Activated naive CD4-positive, alpha-beta T cell (primary cell): ENCODE measurements at regions not wholly inside any gene's neighbourhood (a gene's known extent, or its start where the extent isn't known, plus 50 kb on each side); places are given as distances from the start of the nearest gene placed in this dataset.

Source experiments
- DNase-seq, 4 experiments: peaks; one replicate each; lab custom pipeline; 2025; lab: John Stamatoyannopoulos, UW

GRCh38 chr12:97927977-97928376 lies 465.4 kb downstream of the RMST start:
- DNase-seq = no peak

- DNase-seq = no peak
Measured at GRCh38 chr12:97936165-97936564, 473.6 kb downstream of the RMST start.

- no peak for DNase-seq
Measured at GRCh38 chr12:97938031-97938430, 475.4 kb downstream of the RMST start.

- DNase-seq = no peak
Measured at GRCh38 chr12:97939156-97939555, 476.6 kb downstream of the RMST start.

GRCh38 chr12:97940105-97940504 lies 477.5 kb downstream of the RMST start:
- no peak for DNase-seq

DNA sequence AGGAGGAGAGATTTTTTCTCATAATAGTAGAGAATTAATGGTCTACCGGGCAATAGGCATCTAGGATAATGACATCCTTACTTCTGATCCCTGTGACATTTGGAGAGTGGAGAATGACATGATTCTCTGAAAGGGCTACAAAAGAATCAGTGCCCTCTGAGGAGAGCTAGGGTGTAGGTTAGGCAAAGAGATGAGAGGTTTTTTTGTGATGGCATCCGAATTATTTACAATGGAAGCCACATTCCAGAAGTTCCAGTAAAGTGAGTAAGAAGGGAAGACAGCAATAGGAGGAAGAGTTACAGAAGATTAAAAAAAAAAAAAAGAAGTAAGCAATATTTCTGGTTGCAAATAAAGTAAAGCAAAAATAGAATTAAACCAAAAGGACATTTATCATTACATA lies 478.0 kb downstream of the RMST start:
- no peak for DNase-seq

- DNase-seq = no peak
Measured at GRCh38 chr12:97941686-97942354, 479.2 kb downstream of the RMST start.

DNA sequence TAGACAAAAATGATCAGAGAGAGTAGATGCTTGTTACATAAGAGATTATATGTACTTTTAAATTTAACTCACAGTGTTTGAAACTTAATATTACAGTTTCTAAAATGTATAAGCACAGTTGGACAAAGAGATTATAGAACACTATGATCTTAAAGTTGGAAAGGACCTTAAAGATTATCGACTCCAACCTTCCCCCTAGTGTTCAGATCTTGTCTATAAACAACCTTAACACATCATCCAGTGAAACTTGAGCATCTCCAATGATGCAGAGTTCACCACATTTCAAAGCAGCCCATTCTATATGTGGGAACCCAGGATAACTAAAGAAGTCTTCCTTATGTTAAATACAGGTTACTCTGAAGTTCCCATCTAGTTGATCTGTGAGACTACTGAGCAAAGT lies 480.8 kb downstream of the RMST start:
- no peak for DNase-seq

GRCh38 chr12:97944576-97944975 lies 482.0 kb downstream of the RMST start:
- no peak for DNase-seq

DNA sequence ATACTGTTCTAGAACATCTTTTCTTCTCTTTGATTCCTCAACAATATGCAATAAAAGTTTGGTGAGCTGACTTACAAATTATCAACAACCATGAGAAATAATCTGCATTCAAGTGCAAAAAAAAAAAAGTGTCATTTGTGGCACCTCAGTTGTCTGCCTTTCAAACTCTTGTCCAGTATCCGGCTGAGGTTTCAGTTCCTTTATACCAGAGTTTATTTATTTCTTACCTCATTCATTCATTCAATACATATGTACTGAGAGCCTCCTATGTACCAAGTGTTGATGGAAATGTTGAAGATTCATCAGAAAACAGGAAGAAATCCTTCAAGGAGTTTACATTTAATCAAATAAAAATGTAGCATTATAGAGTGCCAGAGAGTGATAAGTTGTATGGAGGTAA lies 484.1 kb downstream of the RMST start:
- no peak for DNase-seq

- no peak for DNase-seq
Measured at GRCh38 chr12:97948591-97948990, 486.0 kb downstream of the RMST start.

- no peak for DNase-seq
Measured at GRCh38 chr12:97951239-97951638, 488.6 kb downstream of the RMST start.

DNA sequence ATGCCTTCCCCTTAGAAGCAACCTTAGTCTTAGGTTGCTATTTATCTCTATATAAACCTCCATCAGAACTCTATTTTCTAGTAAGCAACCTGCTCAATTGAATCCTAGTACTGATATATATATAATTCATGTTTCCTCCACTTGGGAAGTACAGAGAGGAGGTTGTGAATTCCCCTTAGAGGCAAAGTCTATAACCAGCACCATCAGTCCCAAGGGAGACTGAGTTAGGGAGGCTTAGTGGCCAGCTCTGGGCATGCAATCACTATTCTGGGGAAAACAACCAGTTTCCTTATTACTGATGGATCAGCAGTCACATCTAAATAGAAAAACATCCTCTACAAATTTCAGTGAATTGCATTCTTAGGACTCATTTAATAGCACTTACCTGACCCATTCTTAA lies 489.1 kb downstream of the RMST start:
- DNase-seq = no peak

- no peak for DNase-seq
Measured at GRCh38 chr12:97957109-97957508, 494.5 kb downstream of the RMST start.

DNA sequence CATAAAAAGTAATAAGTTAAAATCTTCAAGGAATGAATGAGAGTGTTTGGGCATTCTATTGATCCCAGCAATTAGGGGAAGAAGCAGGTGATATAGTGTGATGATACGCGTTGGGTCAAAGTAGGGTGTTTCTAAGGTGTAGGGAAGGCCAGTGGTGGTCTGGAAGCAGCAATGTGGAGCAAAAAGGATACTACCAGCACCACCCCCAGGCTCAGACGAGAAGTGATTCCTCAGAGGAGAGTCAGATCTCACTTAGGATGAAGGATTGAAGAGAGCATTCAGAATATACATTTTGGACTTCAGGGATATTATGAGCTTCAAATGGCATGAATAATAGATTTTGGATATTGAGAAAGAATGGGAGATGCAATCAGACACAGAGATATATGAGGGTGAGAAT lies 497.6 kb downstream of the RMST start:
- no peak for DNase-seq

DNA sequence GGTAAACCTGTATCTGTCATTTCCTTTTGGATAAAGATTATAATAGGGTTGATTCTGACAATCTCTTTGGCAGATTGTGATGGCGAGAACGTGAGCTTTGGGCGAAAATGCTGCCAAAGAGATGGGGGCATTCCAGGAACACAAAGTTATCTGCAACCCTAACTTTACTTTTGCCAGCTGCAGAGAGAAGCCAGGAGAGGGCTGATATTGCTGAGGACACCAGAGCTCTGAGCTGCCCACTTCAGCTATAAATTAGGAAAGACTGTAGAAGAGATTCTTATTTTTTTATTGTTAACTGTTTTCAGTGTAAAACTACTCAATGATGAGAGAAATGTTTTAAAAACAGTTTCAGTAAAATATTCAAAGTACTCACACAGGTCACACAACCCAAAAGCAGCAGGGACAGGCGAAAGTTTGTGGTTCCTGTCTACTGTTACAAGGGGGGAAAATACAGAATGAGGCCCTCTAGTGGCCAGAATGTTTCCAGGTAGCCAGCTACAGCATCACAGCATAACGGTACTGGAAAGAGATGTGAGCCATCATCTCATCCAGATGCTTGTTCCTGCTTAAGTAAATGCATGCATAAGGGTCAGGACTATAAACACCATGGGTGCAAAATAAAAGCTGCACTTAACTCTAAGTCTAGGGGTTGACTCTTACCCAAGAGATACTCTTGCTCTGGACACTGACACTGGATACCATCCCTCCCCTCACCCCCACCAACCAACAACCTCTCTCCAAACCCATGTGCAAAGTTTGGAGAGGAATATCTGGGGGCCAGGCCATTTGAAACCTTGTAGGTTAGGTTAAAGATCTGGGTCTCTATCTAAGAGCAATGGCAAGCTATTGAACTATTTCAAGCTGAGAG lies 498.4 kb downstream of the RMST start:
- DNase-seq = no peak

DNA sequence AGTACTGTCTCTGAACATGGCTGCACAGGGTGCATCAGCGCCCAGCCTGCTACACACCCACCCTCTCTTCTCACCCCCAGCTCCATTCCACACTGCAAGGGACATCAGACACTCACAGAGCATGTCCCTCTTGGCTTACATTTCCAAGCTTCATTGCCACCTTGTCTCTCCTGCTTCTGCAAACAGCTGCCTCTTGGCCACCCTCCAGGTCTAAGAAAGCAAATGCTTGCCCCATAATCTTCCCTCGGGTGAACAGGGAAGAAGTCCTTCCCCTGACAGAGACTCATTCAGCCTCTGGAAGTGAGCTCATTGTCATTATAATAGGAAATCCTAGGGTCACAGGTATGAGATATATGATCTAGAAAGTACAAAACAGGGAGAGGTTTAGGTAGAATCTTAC lies 505.2 kb downstream of the RMST start:
- DNase-seq = no peak

GRCh38 chr12:97968641-97969197 lies 506.1 kb downstream of the RMST start:
- no peak for DNase-seq

- DNase-seq = no peak
Measured at GRCh38 chr12:97977870-97978405, 515.3 kb downstream of the RMST start.

DNA sequence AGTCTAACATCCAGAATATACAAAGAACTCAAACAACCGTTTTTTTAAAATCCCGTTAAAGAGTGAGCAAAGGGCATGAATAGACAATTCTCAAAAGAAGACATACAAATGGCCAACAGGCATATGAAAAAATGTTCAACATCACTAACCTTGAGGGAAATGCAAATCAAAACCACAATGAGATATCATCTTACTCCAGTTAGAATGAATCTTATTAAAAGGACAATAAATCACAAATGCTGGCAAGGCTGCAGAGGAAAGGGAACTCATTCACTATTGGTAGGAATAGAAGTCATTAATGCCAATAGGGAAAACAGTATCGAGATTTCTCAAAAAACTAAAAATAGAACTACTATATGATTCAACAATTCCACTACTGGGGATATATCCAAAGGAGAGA lies 520.1 kb downstream of the RMST start:
- DNase-seq = no peak

GRCh38 chr12:97983796-97984195 lies 521.2 kb downstream of the RMST start:
- DNase-seq = no peak

GRCh38 chr12:97984436-97984835 lies 521.8 kb downstream of the RMST start:
- DNase-seq = no peak

DNA sequence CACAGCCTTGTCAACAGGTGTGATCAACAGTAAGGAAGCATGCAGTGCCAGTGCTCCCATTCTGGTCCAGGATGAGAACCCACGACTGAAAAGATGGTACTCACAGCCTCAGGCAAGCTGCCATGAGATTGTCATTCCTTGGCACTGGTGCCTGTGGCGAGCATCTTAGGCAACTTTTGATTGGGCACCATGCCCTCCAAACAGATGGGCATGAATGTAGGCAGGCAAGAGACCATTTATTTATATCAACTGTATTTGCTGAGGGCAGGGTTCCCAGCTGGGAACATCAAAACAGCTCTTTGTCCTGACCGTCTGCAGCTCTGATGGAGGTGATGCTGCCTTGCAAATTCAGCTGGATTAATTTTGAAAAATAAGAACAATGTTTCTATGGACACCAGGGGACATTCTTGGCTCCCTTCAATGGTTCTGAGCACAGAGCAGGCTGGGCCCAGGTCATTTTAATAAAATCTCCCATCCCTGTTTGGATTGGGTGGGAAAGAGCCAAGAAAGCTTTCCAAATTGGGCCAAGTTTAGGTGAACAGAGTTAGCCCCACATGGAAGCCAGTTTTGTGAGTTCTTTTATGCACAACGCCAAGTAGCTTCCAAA lies 522.5 kb downstream of the RMST start:
- no peak for DNase-seq
